ENCODE measurements at regions not wholly inside any gene's neighbourhood (a gene's known extent, or its start where the extent isn't known, plus 50 kb on each side); places are given as distances from the start of the nearest gene placed in this dataset.

DNA sequence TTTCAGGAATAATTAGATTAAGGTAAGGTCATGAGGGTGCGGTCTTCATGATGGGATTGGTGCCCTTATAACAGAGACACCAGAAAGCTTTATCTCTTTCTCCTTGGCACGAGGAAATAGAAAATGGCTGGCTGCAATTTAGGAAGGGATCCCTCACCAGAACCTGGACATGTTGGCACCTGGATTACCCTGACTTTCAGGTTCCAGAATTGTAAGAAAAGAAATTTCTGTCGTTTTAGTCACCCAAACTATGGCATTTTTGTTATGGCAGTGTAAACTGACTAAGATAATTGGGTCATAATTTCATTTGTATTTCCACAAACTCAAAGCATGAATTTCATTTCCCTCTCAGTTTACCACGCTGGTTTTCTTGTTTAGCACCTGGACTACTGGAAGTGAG lies 473.6 kb downstream of the PTH2R start:
- TF ChIP-seq POLR2A (IDR thresholded peaks at IDR 0.05) (no peak), POLR2AphosphoS5 (IDR thresholded peaks at IDR 0.05) (no peak), EP300 (IDR thresholded peaks at IDR 0.05) (no peak)
- TF ChIP-seq, protein P1, sequence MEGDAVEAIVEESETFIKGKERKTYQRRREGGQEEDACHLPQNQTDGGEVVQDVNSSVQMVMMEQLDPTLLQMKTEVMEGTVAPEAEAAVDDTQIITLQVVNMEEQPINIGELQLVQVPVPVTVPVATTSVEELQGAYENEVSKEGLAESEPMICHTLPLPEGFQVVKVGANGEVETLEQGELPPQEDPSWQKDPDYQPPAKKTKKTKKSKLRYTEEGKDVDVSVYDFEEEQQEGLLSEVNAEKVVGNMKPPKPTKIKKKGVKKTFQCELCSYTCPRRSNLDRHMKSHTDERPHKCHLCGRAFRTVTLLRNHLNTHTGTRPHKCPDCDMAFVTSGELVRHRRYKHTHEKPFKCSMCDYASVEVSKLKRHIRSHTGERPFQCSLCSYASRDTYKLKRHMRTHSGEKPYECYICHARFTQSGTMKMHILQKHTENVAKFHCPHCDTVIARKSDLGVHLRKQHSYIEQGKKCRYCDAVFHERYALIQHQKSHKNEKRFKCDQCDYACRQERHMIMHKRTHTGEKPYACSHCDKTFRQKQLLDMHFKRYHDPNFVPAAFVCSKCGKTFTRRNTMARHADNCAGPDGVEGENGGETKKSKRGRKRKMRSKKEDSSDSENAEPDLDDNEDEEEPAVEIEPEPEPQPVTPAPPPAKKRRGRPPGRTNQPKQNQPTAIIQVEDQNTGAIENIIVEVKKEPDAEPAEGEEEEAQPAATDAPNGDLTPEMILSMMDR (IDR thresholded peaks at IDR 0.05): no peak

DNA sequence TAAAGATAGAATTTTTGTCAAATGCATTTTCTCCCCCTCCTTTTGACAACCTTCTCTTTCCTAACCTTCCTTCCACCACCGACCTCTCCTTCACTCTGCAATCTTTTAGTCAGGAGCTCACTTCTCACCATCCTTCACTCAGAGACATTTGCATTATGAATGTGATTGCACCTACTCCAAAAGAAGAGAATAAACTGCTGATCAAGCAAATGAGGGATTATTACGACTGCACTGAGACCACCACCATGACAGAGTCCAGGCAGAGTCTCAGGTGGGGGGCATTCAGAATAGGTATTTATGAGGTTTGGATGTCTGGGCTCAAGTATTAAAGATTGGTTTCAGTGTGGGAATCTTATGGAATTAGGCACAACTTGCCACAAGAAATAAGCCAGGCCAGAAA lies 483.9 kb downstream of the PTH2R start:
- Histone ChIP-seq H3K36me3 (no peaks in the 10 kb centered on the region), H3K9me3 (peaks cover 0 to 11% (median 0%) of the 10 kb centered on the region in 3 donors), H3K4me3 (no peak overlapping the region), H3K27me3 (no peaks in the 10 kb centered on the region), H3K27ac (no peak overlapping the region), H3K4me1 (no peaks in the 10 kb centered on the region)
- no peak for ATAC-seq
- WGBS, 2 donors (ENCODE audit: low coverage in 1 of 2): 54 to 73% methylated on average over 2 of the region's 2 CpGs
- TF ChIP-seq EP300 (IDR thresholded peaks at IDR 0.05): no peak
- TF ChIP-seq, protein P1 (IDR thresholded peaks at IDR 0.05): no peak
- no peak for TF ChIP-seq POLR2AphosphoS5 (IDR thresholded peaks at IDR 0.05)
- no peak for TF ChIP-seq POLR2A (IDR thresholded peaks at IDR 0.05)

More for the DNA sequence above, 473.6 kb downstream of the PTH2R start:
- no peaks in the 10 kb centered on the region for H3K4me1 ChIP-seq
- H3K4me3 ChIP-seq: no peak overlapping the region
- WGBS, 2 donors (ENCODE audit: low coverage in 1 of 2): 63 to 65% methylated on average over 4 of the region's 4 CpGs
- H3K9me3 ChIP-seq: peaks cover 0 to 5% (median 0%) of the 10 kb centered on the region in 3 donors
- H3K27ac ChIP-seq: no peak overlapping the region
- no peak for ATAC-seq
- no peaks in the 10 kb centered on the region for H3K27me3 ChIP-seq
- no peaks in the 10 kb centered on the region for H3K36me3 ChIP-seq

DNA sequence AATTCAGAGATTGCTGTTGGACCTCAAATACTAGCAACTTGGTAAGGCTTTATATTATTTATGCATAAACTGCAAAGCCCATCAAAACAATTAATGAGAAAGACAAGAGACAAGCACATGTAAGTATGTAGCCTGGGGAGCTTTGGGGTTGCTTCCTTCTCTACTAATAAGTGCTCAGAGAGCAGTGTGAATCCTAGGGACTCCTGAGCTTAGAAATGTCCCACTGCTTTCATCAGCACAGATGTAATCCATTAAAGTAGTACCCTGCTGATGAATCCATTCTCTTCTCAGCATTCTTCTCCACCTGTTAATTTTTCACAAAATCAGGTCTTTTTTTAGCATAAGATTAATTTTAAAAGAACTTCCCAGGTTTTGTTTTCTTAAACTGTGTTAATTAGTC lies 485.6 kb downstream of the PTH2R start:
- Histone ChIP-seq H3K27me3 (no peaks in the 10 kb centered on the region), H3K4me1 (no peaks in the 10 kb centered on the region), H3K9me3 (peaks cover 0 to 1% (median 0%) of the 10 kb centered on the region in 3 donors), H3K27ac (no peak overlapping the region), H3K4me3 (no peak overlapping the region), H3K36me3 (no peaks in the 10 kb centered on the region)
- ATAC-seq: no peak
- TF ChIP-seq, protein P1 (IDR thresholded peaks at IDR 0.05): no peak
- TF ChIP-seq EP300 (IDR thresholded peaks at IDR 0.05) (no peak), POLR2A (IDR thresholded peaks at IDR 0.05) (no peak), POLR2AphosphoS5 (IDR thresholded peaks at IDR 0.05) (no peak)

DNA sequence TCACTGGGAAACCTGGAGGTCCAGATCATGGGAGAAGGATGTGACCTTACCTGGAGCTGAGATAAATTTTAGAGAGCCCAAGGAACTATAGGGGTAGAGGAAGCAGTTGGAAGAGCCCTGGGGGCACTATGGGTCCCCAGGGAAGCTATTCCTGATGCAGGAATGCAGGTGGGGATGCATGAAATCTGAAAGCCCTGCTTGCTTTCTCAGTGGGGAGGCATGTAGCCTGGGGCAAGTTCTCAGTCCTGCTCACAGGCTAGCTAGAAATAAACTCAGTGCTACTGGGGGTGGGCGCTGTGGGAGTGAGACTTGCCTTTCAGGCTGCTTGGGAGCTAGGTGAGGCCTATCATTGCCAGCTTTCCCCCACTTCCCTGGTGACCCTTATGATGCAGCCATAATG lies 499.7 kb downstream of the PTH2R start:
- WGBS, 2 donors (ENCODE audit: low coverage in 1 of 2): 100% methylated on average over 1 of the region's 1 CpG; no CpG with 5 or more reads in 1 of the 2 donors
- Histone ChIP-seq H3K27me3 (no peaks in the 10 kb centered on the region), H3K9me3 (no peaks in the 10 kb centered on the region), H3K36me3 (no peaks in the 10 kb centered on the region), H3K4me3 (no peak overlapping the region), H3K4me1 (no peaks in the 10 kb centered on the region), H3K27ac (no peak overlapping the region)
- ATAC-seq: no peak
- TF ChIP-seq EP300 (IDR thresholded peaks at IDR 0.05) (no peak), POLR2AphosphoS5 (IDR thresholded peaks at IDR 0.05) (no peak), POLR2A (IDR thresholded peaks at IDR 0.05) (no peak)
- TF ChIP-seq, protein P1 (IDR thresholded peaks at IDR 0.05): no peak

DNA sequence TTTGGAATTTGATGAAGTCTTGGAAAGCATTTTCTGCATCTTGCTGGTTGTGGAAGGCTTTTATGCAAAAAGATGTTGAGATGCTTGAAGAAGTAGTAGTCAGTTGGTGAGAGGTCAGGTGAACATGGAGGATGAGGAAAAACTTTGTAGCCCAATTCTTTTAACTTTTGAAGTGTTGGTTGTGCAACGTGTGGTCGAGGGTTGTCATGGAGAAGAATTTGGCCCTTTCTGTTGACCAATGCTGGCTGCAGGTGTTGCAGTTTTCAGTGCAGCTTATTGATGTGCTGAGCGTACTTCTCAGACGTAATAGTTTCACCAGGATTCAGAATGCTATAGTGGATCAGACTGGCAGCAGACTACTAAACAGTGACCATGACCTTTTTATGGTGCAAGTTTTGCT lies 508.4 kb upstream of the MAP2 start:
- TF ChIP-seq, protein P1 (IDR thresholded peaks at IDR 0.05): no peak
- TF ChIP-seq POLR2AphosphoS5 (IDR thresholded peaks at IDR 0.05): no peak
- no peak for TF ChIP-seq POLR2A (IDR thresholded peaks at IDR 0.05)
- no peak for TF ChIP-seq EP300 (IDR thresholded peaks at IDR 0.05)
- no peaks in the 10 kb centered on the region for H3K36me3 ChIP-seq
- no peak for ATAC-seq
- no peak overlapping the region for H3K4me3 ChIP-seq
- no peak overlapping the region for H3K27ac ChIP-seq
- H3K4me1 ChIP-seq: no peaks in the 10 kb centered on the region
- no peaks in the 10 kb centered on the region for H3K9me3 ChIP-seq
- no peaks in the 10 kb centered on the region for H3K27me3 ChIP-seq
- WGBS, 2 donors (ENCODE audit: low coverage in 1 of 2): 80 to 91% methylated on average over 2 to 4 of the region's 4 CpGs
